GM21423 (cell line): ENCODE measurements at regions not wholly inside any gene's neighbourhood (a gene's known extent, or its start where the extent isn't known, plus 50 kb on each side); places are given as distances from the start of the nearest gene placed in this dataset.

Experiments used
- ATAC-seq: cut with Tn5 transposase; IDR thresholded peaks from one replicate; pipeline ENCODE4 v1.9.1; 2021; ENCODE audit warnings: mild to moderate bottlenecking, moderate library complexity; ENCODE audit not compliant: unreplicated experiment

GRCh38 chr2:139359818-139360217 is 579.6 kb upstream of the NXPH2 start:
- ATAC-seq, result no peak

GRCh38 chr2:139357972-139358371 is 577.8 kb upstream of the NXPH2 start:
- ATAC-seq, result no peak

GRCh38 chr2:139354518-139354917 is 574.3 kb upstream of the NXPH2 start:
- ATAC-seq, result no peak

GRCh38 chr2:139353874-139354273 is 573.7 kb upstream of the NXPH2 start:
- no peak for ATAC-seq

GRCh38 chr2:139317259-139317658 is 537.1 kb upstream of the NXPH2 start:
- no peak for ATAC-seq

GRCh38 chr2:139314059-139314458 is 533.9 kb upstream of the NXPH2 start:
- ATAC-seq, result no peak

- no peak for ATAC-seq
Observed at GRCh38 chr2:139296672-139297209, 516.6 kb upstream of the NXPH2 start.

GRCh38 chr2:139293992-139294548 is 513.9 kb upstream of the NXPH2 start:
- ATAC-seq, result no peak

- ATAC-seq, result no peak
Observed at GRCh38 chr2:139281124-139281523, 500.9 kb upstream of the NXPH2 start.

- ATAC-seq, result no peak
Observed at GRCh38 chr2:139271879-139272278, 491.7 kb upstream of the NXPH2 start.

- ATAC-seq, result no peak
Observed at GRCh38 chr2:139271149-139271548, 491.0 kb upstream of the NXPH2 start.

- ATAC-seq, result no peak
Observed at GRCh38 chr2:139260052-139260430, 479.9 kb upstream of the NXPH2 start.

GRCh38 chr2:139259422-139260051 is 479.3 kb upstream of the NXPH2 start:
- ATAC-seq, result no peak

GRCh38 chr2:139241286-139241685 is 461.1 kb upstream of the NXPH2 start:
- no peak for ATAC-seq

- no peak for ATAC-seq
Observed at GRCh38 chr2:139237023-139237422, 456.8 kb upstream of the NXPH2 start.

- ATAC-seq, result no peak
Observed at GRCh38 chr2:139230881-139231280, 450.7 kb upstream of the NXPH2 start.

- no peak for ATAC-seq
Observed at GRCh38 chr2:139228276-139228675, 448.1 kb upstream of the NXPH2 start.

- ATAC-seq, result no peak
Observed at GRCh38 chr2:139225961-139226360, 445.8 kb upstream of the NXPH2 start.

- no peak for ATAC-seq
Observed at GRCh38 chr2:139218181-139218580, 438.0 kb upstream of the NXPH2 start.

GRCh38 chr2:139217641-139218040 is 437.5 kb upstream of the NXPH2 start:
- no peak for ATAC-seq

GRCh38 chr2:139216435-139216834 is 436.2 kb upstream of the NXPH2 start:
- no peak for ATAC-seq

GRCh38 chr2:139214801-139215200 is 434.6 kb upstream of the NXPH2 start:
- ATAC-seq, result no peak

- no peak for ATAC-seq
Observed at GRCh38 chr2:139209586-139209985, 429.4 kb upstream of the NXPH2 start.
